Stimulated activated naive CD8-positive, alpha-beta T cell treated with anti-CD3 and anti-CD28 coated beads, Interleukin-15, amount 100 ng/mL, for 72 hours (primary cell): ENCODE measurements at regions not wholly inside any gene's neighbourhood (a gene's known extent, or its start where the extent isn't known, plus 50 kb on each side); places are given as distances from the start of the nearest gene placed in this dataset.
"Not testable (repeated sequence)": the region's sequence is repeated elsewhere in the genome, so short reads cannot be mapped to it uniquely, and the experiment has no call there.

Experiments used
- ATAC-seq: fragments of 150-1000 bp; cut with Tn5 transposase; 2 replicates; pipeline ENCODE4 v1.10.0; 2021; ENCODE audit warnings: mild to moderate bottlenecking, moderate library complexity
- DNase-seq, 2 donors: peaks; one replicate each; pipeline ENCODE4 v3.0.0; 2021 to 2022
- H3K27ac Mint-ChIP-seq, 2 donors: one replicate each; pipeline ENCODE4 v1.8.0; 2022; ENCODE audit warnings: mild to moderate bottlenecking in 2 of 2, mixed read lengths in 2 of 2, moderate library complexity in 2 of 2
- H3K27me3 Mint-ChIP-seq: one replicate; pipeline ENCODE4 v1.8.0; 2022; ENCODE audit warnings: mixed read lengths
- H3K4me1 Mint-ChIP-seq: one replicate; pipeline ENCODE4 v1.8.0; 2022; ENCODE audit warnings: mild to moderate bottlenecking, mixed read lengths
- H3K4me3 Mint-ChIP-seq, 2 donors: one replicate each; pipeline ENCODE4 v1.8.0; 2022; ENCODE audit warnings: mild to moderate bottlenecking in 2 of 2, mixed read lengths in 2 of 2, moderate library complexity in 1 of 2
- H3K9me3 Mint-ChIP-seq, 2 donors: one replicate each; pipeline ENCODE4 v1.8.0; 2022; ENCODE audit warnings: mixed read lengths in 2 of 2

DNA sequence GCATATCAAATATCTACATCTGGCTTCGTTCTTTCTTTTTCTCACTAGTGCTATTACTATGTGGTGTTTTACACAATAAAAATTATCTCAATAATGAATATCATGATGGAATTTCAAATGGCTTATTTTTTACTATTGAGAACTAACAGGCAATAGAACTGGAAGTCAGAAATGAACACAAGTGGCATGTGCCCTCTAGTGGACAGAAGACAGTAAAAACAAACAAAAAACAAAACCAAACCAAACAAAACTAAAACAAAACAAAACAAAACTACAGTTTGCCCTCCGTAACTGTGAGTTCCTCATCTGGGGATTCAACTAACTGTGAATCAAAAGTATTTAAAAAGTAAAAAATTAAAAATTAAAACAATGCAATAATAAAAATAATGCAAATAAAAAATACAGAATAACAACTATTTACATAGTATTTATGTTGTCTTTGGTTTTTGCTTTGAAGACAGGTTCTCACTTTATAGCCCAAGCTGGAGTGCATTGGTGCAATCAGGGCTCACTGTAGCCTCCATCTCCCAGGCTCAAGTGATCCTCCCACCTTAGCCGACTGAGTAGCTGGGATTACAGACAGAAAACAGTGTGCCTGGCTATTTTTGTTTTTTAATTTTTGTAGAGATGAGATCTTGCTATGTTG is 195.6 kb upstream of the TACR3 start:
- Mint-ChIP-seq H3K9me3 (no peaks in the 10 kb centered on the region), H3K27ac (no peak overlapping the region), H3K27me3 (no peaks in the 10 kb centered on the region), H3K4me1 (no peaks in the 10 kb centered on the region), H3K4me3 (no peak overlapping the region)
- ATAC-seq (no peak), DNase-seq (no peak)

DNA sequence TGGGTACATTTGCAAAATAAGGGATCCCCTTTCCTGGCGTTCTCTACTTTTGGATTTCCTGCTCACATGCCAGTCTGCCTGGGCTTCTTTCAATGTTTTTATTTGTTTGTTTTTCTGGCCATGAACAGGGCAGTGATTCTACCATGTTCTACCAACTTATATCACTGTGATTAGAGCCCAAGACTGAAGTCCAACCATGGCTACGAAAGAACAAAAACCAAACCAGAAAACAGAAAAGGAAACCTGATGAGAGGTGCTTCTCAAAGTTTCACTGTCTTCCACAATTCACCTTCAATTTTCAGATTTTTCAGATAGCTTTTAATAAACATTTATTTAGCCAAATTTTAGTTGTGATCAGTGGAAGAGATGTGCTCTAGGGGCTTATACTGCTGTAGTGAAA is 187.6 kb upstream of the TACR3 start:
- no peaks in the 10 kb centered on the region for H3K4me1 Mint-ChIP-seq
- no peaks in the 10 kb centered on the region for H3K27me3 Mint-ChIP-seq
- DNase-seq, result no peak
- H3K27ac Mint-ChIP-seq, result no peak overlapping the region
- ATAC-seq, result no peak
- no peaks in the 10 kb centered on the region for H3K9me3 Mint-ChIP-seq
- H3K4me3 Mint-ChIP-seq, result no peak overlapping the region

DNA sequence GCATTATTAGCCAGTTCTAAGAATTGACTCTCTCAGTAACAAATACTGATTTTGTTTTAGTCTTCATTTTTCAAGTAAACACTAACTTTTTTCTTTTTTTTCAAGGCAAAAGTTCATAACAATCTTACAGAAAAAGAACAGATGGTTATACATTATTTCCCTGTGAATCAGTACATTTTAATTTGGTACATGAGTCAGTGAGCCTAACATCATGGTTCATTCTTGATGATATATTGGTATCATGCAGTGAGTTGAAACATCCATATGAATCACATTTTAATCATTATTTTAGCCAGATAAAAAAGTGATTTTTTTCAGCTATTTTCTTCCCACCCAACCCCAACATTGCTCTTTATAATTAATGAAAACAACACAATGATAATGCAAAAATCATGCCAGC is 184.3 kb upstream of the TACR3 start:
- H3K27me3 Mint-ChIP-seq, result no peaks in the 10 kb centered on the region
- H3K4me3 Mint-ChIP-seq, result no peak overlapping the region
- DNase-seq (no peak), ATAC-seq (no peak)
- H3K27ac Mint-ChIP-seq, result no peak overlapping the region
- H3K9me3 Mint-ChIP-seq, result no peaks in the 10 kb centered on the region
- H3K4me1 Mint-ChIP-seq, result no peaks in the 10 kb centered on the region

DNA sequence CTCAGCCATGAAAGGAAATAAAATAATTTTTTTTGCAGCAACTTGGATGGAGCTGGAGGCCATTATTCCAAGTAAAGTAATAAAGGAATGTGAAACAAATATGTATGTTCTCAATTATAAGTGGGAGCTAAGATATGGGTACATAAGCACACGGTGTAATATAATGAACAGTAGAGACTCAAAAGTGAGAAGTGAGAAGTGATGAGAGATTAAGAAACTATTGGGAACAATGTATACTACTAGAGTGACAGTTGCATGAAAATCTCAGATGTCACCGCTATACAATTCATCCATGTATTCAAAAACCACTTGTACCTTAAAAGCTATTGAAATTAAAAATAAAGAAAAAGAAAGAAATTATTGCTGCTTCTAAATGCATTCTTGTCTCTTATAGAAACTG is 182.9 kb upstream of the TACR3 start:
- H3K27ac Mint-ChIP-seq, result no peak overlapping the region
- DNase-seq (no peak), ATAC-seq (no peak)
- H3K4me1 Mint-ChIP-seq, result no peaks in the 10 kb centered on the region
- H3K9me3 Mint-ChIP-seq, result no peaks in the 10 kb centered on the region
- H3K27me3 Mint-ChIP-seq, result no peaks in the 10 kb centered on the region
- H3K4me3 Mint-ChIP-seq, result no peak overlapping the region

DNA sequence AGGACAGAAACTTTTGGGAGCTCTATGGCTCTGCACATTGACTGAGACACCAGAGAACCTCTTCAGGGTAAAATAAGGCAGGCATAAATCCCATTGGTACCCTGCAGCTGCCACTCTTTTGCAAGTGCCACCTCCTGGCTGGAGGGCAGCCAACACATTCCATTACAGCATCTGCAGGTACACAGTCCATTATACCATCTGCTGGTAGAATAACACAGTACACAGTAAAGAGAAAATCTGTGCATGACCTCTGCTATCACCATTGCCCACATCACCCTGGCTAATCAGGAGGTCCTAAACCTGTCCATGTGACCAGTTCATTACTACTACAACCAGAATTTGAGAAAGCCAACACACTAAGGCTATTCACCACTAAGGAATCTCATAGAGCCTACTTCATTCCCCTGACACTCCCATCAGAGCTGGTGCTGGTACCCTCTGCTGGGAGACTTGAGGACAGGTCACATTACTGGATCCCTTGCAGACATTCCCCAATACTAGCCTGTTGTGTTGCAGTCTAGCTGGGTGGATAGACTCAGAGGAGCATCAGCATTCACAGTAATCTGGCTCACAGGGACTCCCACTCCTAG is 176.2 kb upstream of the TACR3 start:
- H3K27me3 Mint-ChIP-seq, result no peaks in the 10 kb centered on the region
- no peak for DNase-seq
- no peaks in the 10 kb centered on the region for H3K9me3 Mint-ChIP-seq
- no peak overlapping the region for H3K4me3 Mint-ChIP-seq
- no peak for ATAC-seq
- H3K27ac Mint-ChIP-seq, result no peak overlapping the region
- H3K4me1 Mint-ChIP-seq, result no peaks in the 10 kb centered on the region

DNA sequence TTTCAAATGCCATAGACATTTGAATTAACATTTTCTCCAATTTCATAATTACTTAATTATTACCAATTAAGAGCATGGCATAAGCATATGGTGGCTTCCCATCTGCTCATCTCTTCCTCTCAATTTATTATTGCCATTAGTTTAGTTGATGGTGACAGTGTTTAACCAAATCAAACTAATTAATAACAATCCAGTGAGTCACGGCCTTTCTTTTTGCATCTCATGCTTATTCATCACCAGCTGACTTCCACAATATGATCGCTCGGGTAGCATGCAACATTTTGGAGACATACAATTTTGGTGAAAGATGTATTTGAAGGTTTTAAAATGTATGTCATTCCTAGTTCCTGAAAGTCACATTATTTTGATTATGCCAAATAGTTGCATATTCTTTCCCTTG is 172.8 kb upstream of the TACR3 start:
- no peaks in the 10 kb centered on the region for H3K27me3 Mint-ChIP-seq
- ATAC-seq, result no peak
- H3K9me3 Mint-ChIP-seq, result no peaks in the 10 kb centered on the region
- no peaks in the 10 kb centered on the region for H3K4me1 Mint-ChIP-seq
- H3K27ac Mint-ChIP-seq, result no peak overlapping the region
- H3K4me3 Mint-ChIP-seq, result no peak overlapping the region
- no peak for DNase-seq

DNA sequence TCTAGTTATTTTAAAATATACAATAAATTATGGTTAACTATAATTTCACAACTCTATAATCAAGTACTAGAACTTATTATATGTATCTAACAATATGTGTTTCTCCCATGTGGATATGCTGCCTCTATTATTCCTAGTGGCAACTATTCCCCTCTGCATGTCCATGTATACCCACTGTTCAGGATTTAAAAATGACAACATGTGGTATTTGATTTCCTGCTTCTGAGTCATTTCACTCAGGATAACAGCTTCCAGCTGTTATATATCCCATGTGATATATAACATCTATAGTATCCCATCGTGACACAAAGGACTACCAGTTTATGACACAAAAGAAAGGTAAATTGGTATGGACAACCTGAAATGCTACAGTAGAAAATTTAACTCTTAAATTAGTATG is 167.4 kb upstream of the TACR3 start:
- H3K27ac Mint-ChIP-seq, result no peak overlapping the region
- H3K9me3 Mint-ChIP-seq, result no peaks in the 10 kb centered on the region
- H3K4me1 Mint-ChIP-seq, result no peaks in the 10 kb centered on the region
- ATAC-seq (no peak), DNase-seq (no peak)
- no peak overlapping the region for H3K4me3 Mint-ChIP-seq
- H3K27me3 Mint-ChIP-seq, result no peaks in the 10 kb centered on the region

DNA sequence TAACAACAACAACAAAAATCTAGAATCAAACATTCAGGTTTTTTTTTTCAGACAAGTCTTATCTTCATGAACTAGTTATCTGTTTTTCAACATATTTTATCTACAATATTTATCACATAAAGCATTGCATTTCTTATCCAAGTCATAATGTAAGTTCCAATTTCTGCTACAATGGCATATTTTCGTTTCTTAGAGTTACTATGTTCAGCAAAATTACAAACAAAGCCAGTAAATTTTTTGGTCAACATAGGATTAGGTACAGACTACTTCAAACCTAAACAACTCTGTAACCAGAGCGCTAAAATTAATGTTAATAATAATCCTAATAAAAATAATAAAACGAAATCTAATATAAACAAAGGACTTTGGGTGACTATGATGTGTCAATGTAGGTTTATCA is 165.4 kb upstream of the TACR3 start:
- no peak for DNase-seq
- Mint-ChIP-seq H3K27ac (no peak overlapping the region), H3K27me3 (no peaks in the 10 kb centered on the region), H3K9me3 (no peaks in the 10 kb centered on the region), H3K4me3 (no peak overlapping the region), H3K4me1 (no peaks in the 10 kb centered on the region)
- ATAC-seq, result no peak

DNA sequence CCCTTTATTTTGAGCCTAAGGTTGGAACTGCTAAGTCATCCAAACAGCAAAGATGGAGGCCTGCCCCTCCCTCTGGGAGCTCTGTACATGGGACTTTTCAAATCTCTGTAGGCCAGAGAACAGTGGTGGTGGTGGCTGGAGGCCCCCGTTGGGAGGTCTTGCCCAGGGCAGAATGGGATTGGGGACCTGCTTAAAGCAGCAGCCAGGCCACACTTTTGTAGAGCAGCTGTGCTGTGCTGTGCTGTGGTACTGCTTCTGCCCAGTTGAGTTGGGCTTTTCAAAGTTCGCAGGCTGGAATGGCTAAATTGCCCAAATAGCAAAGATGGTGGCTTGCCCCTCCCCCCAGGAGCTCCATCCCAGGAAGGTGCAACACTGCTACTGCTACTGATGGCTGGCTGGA is 147.5 kb upstream of the TACR3 start:
- Mint-ChIP-seq H3K27ac (no peak overlapping the region), H3K27me3 (no peaks in the 10 kb centered on the region), H3K4me1 (no peaks in the 10 kb centered on the region), H3K4me3 (no peak overlapping the region), H3K9me3 (peaks cover 6 to 8% of the 10 kb centered on the region in 2 donors)
- ATAC-seq (no peak), DNase-seq (no peak)

DNA sequence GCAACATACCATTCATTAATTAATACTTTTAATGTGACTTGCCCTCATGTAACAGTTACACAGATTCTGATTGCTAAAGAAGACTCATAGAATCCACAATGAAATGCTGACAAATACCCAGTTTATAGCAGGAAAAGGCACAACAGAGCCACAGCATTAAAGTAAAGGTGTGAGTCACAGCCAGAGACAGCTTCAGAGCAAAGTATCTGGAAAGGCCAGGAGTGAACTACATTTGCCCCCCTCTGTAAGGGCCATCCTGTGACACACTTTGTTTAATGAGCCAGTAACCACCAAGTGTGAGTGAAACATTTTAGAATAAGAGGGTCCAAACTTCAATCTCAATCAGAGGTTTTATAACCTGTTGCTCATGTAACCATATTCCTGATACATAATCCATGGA is 133.8 kb upstream of the TACR3 start:
- no peak for DNase-seq
- Mint-ChIP-seq H3K27me3 (no peaks in the 10 kb centered on the region), H3K9me3 (peaks cover 7 to 15% of the 10 kb centered on the region in 2 donors), H3K27ac (no peak overlapping the region), H3K4me3 (no peak overlapping the region), H3K4me1 (no peaks in the 10 kb centered on the region)
- ATAC-seq, result no peak

DNA sequence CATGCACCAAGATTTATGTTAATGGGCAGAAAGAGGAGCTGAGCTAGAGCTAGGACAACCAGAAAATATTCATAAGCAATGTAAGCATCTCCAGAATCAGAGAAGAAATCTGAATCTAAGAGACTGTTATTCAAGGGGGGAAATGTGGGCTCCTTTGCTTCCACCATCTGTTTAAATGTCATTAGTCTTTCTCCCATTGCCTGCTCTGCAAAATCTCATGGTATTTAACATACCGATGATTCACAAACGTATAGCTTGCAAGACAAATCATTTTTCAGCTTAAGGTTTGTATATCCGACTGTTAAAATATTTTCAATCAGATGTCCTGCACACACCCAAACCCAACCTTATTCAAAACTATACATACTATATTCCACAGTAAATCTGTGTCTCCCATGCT is 133.4 kb upstream of the TACR3 start:
- Mint-ChIP-seq H3K4me3 (no peak overlapping the region), H3K27ac (no peak overlapping the region), H3K4me1 (no peaks in the 10 kb centered on the region), H3K9me3 (peaks cover 7 to 19% of the 10 kb centered on the region in 2 donors), H3K27me3 (no peaks in the 10 kb centered on the region)
- no peak for DNase-seq
- ATAC-seq, result no peak

DNA sequence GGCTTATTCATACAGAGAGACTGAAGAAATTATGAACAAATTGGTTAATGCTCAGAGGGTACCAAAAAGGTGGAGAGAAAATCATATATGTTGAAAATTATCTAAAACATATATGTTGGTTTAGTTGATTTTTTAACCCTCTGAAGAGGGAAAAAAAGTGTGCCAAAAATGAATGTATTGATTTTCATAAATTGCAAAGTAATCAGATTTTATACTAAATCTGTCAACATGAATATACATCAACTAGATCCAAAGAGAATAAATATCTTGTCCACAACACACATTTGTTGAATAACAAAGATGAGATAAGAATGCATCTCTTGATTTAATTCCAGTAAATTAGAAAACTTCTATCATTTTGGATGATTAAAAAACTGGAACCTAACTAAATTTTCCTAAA is 125.3 kb upstream of the TACR3 start:
- no peak overlapping the region for H3K27ac Mint-ChIP-seq

DNA sequence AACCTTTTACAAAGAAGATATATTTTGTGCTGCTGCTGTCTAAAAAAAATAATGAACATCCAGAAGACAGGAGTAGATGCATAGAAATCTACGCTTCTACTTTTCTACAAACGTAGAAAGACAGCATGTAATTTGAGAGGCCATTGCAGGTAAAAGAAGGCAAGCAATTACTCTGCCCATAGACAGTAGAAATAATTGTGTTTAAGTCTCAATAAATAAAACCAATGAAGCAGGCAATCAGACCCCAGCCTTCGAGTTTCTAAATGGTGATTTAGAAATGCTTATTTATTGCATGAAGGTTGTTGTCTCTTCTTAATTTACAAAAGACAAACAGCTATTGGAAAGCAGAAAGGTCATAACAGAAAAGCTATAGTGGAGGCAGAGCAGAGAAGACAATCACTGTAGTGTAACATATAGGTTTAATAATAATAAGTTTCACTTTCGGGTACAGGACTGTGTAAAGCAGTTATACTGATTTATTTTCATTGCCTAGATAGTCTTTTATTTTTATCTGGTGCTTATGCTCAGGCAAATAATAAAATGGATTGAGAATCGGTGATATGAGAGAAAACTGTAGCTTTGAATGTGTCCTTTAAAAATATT is 123.0 kb upstream of the TACR3 start:
- H3K4me3 Mint-ChIP-seq, result no peak overlapping the region
- no peaks in the 10 kb centered on the region for H3K4me1 Mint-ChIP-seq
- no peak overlapping the region for H3K27ac Mint-ChIP-seq
- H3K27me3 Mint-ChIP-seq, result no peaks in the 10 kb centered on the region
- ATAC-seq (no peak), DNase-seq (no peak)
- H3K9me3 Mint-ChIP-seq, result peaks cover 8 to 10% of the 10 kb centered on the region in 2 donors

More for the DNA sequence above, 125.3 kb upstream of the TACR3 start:
- Mint-ChIP-seq H3K4me3 (no peak overlapping the region), H3K9me3 (peaks cover 15 to 33% of the 10 kb centered on the region in 2 donors), H3K27me3 (no peaks in the 10 kb centered on the region), H3K4me1 (no peaks in the 10 kb centered on the region)
- no peak for DNase-seq
- ATAC-seq, result no peak

DNA sequence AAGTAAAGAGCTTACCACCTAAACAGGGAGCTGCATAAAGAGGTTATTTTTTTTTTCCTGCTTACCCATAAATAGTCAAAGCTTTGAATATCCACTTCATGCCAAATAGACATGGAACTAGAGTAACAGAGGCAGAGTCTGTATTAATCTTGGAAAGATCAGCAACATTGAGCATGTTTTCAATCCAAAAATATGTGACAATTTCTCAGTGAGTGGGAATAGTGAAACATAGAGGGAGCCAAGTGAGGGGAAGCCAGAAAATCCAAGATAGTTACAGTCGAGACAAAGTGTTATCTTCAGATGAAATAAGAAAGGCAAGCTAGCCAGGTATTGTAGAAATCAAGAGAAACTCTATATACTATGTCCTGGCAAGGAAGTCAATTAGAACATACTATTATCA is 122.3 kb upstream of the TACR3 start:
- Mint-ChIP-seq H3K9me3 (peaks cover 8 to 9% of the 10 kb centered on the region in 2 donors), H3K27me3 (no peaks in the 10 kb centered on the region), H3K27ac (no peak overlapping the region), H3K4me3 (no peak overlapping the region), H3K4me1 (no peaks in the 10 kb centered on the region)
- DNase-seq (no peak), ATAC-seq (no peak)

DNA sequence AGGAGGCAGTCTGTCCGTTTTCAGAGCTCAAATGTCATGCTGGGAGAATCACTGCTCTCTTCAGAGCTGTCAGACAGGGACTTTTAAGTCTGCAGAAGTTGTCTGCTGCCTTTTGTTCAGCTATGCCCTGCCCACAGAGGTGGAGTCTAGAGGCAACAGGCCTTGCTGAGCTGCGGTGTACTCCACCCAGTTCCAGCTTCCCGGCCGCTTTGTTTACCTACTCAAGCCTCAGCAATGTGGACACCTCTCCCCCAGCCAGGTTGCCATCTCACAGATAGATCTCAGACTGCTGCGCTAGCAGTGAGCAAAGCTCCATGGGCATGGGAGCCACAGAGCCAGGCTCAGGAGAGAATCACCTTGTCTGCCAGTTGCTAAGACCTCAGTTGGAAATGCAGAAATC is 90.5 kb upstream of the TACR3 start:
- not testable (repeated sequence) for H3K4me1 Mint-ChIP-seq, ATAC-seq, H3K27ac Mint-ChIP-seq, DNase-seq, H3K4me3 Mint-ChIP-seq, H3K27me3 Mint-ChIP-seq
- H3K9me3 Mint-ChIP-seq, result peaks cover 6 to 13% of the 10 kb centered on the region in 2 donors

DNA sequence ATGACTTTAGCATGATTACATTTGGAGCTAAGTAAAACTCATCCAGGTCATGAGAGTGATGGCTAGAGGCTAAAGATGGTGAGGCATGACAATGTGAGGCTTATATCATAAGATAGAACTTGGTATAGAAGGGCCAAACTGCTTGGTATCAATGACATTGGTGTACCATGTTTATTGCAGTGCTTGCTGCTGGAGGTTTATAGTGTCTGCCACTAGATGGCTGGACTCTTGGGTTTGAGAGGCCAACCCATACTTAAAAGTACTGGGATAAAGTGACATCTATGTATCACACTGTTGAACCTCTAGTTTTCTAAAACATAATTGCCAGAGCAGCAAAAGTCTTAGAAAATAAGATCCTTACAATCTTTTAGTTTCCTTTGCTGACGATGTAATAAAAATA is 83.0 kb upstream of the TACR3 start:
- no peak for DNase-seq
- Mint-ChIP-seq H3K27ac (no peak overlapping the region), H3K9me3 (peaks cover 0 to 8% of the 10 kb centered on the region in 2 donors), H3K27me3 (no peaks in the 10 kb centered on the region), H3K4me3 (no peak overlapping the region), H3K4me1 (no peaks in the 10 kb centered on the region)
- no peak for ATAC-seq

DNA sequence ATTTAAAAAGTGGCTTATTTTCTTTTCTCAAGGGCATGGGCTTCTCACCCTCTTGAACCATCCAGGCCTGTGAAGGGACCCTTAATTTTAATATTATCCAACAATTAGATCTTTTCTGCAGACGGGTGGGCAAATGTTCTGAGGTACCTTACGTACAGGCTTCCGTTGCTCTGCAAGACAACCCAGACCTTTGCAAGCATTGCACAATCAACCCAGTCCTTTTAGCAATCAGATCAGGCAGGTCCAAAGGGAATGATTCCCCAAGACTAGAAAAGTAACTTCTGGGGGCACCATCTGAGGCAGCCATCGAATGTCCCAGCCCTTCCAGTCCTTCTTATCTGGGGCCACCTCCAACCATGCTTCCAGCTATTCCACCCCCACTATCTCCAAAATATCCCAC is 67.3 kb upstream of the TACR3 start:
- Mint-ChIP-seq H3K27ac (no peak overlapping the region), H3K9me3 (peaks cover 7 to 17% of the 10 kb centered on the region in 2 donors), H3K4me1 (no peaks in the 10 kb centered on the region), H3K27me3 (no peaks in the 10 kb centered on the region), H3K4me3 (no peak overlapping the region)
- no peak for ATAC-seq
- DNase-seq, result no peak
